ENCODE measurements at regions not wholly inside any gene's neighbourhood (a gene's known extent, or its start where the extent isn't known, plus 50 kb on each side); places are given as distances from the start of the nearest gene placed in this dataset.

GRCh38 chr13:44197791-44198770, 175.5 kb upstream of the SERP2 start:
- peak; percentile 56 for DNase-seq (ENCODE audit: extremely low read depth, insufficient read length)

GRCh38 chr13:44198826-44199225, 174.8 kb upstream of the SERP2 start:
- Histone ChIP-seq H3K36me3 (ENCODE audit: control insufficient read depth, insufficient read depth, low read length) (no peaks in the 10 kb centered on the region), H3K27me3 (replicated peaks; ENCODE audit: control insufficient read depth, insufficient read depth, low read length) (no peaks in the 10 kb centered on the region), H3K4me3 (replicated peaks; ENCODE audit: low read depth, low read length) (no peak overlapping the region)
- no peak for DNase-seq (ENCODE audit: extremely low read depth, insufficient read length)
- no peak for TF ChIP-seq CTCF (IDR thresholded peaks at IDR 0.05; ENCODE audit: insufficient read depth, low read length, poor library complexity, severe bottlenecking)

More at GRCh38 chr13:44197791-44198770, 175.5 kb upstream of the SERP2 start:
- Histone ChIP-seq H3K27me3 (replicated peaks; ENCODE audit: control insufficient read depth, insufficient read depth, low read length) (no peaks in the 10 kb centered on the region), H3K4me3 (replicated peaks; ENCODE audit: low read depth, low read length) (no peak overlapping the region), H3K36me3 (ENCODE audit: control insufficient read depth, insufficient read depth, low read length) (no peaks in the 10 kb centered on the region)
- TF ChIP-seq CTCF (IDR thresholded peaks at IDR 0.05; ENCODE audit: insufficient read depth, low read length, poor library complexity, severe bottlenecking), result no peak

- no peaks in the 10 kb centered on the region for H3K36me3 ChIP-seq (ENCODE audit: control insufficient read depth, insufficient read depth, low read length)
- no peaks in the 10 kb centered on the region for H3K27me3 ChIP-seq (replicated peaks; ENCODE audit: control insufficient read depth, insufficient read depth, low read length)
- DNase-seq (ENCODE audit: extremely low read depth, insufficient read length), result no peak
- H3K4me3 ChIP-seq (replicated peaks; ENCODE audit: low read depth, low read length), result no peak overlapping the region
- no peak for TF ChIP-seq CTCF (IDR thresholded peaks at IDR 0.05; ENCODE audit: insufficient read depth, low read length, poor library complexity, severe bottlenecking)
Measured at GRCh38 chr13:44199627-44200207, 173.9 kb upstream of the SERP2 start.

GRCh38 chr13:44206434-44206833, 167.2 kb upstream of the SERP2 start:
- no peaks in the 10 kb centered on the region for H3K36me3 ChIP-seq (ENCODE audit: control insufficient read depth, insufficient read depth, low read length)
- no peak overlapping the region for H3K4me3 ChIP-seq (replicated peaks; ENCODE audit: low read depth, low read length)
- H3K27me3 ChIP-seq (replicated peaks; ENCODE audit: control insufficient read depth, insufficient read depth, low read length), result no peaks in the 10 kb centered on the region
- TF ChIP-seq CTCF (IDR thresholded peaks at IDR 0.05; ENCODE audit: insufficient read depth, low read length, poor library complexity, severe bottlenecking), result no peak
- no peak for DNase-seq (ENCODE audit: extremely low read depth, insufficient read length)

- Histone ChIP-seq H3K36me3 (ENCODE audit: control insufficient read depth, insufficient read depth, low read length) (no peaks in the 10 kb centered on the region), H3K4me3 (replicated peaks; ENCODE audit: low read depth, low read length) (no peak overlapping the region), H3K27me3 (replicated peaks; ENCODE audit: control insufficient read depth, insufficient read depth, low read length) (no peaks in the 10 kb centered on the region; the same call in 1 of the 2 replicates)
- no peak for DNase-seq (ENCODE audit: extremely low read depth, insufficient read length)
- TF ChIP-seq CTCF (IDR thresholded peaks at IDR 0.05; ENCODE audit: insufficient read depth, low read length, poor library complexity, severe bottlenecking), result no peak
Measured at GRCh38 chr13:44207476-44207875, 166.1 kb upstream of the SERP2 start.

Measured in GM06990 (cell line).